HG02798 (cell line): ENCODE measurements at regions not wholly inside any gene's neighbourhood (a gene's known extent, or its start where the extent isn't known, plus 50 kb on each side); places are given as distances from the start of the nearest gene placed in this dataset.
"Not testable (repeated sequence)": the region's sequence is repeated elsewhere in the genome, so short reads cannot be mapped to it uniquely, and the experiment has no call there.

Experiments used
- ATAC-seq: cut with Tn5 transposase; IDR thresholded peaks from one replicate; pipeline ENCODE4 v1.9.1; 2021; ENCODE audit warnings: mild to moderate bottlenecking; ENCODE audit not compliant: unreplicated experiment, poor library complexity

- no peak for ATAC-seq
Measured at GRCh38 chr2:44083054-44083453, 85.6 kb upstream of the PPM1B start.

- ATAC-seq, result no peak
Measured at GRCh38 chr2:44084850-44085249, 83.8 kb upstream of the PPM1B start.

GRCh38 chr2:44086629-44087028 lies 82.0 kb upstream of the PPM1B start:
- ATAC-seq, result no peak

GRCh38 chr2:44087036-44087713 lies 81.5 kb upstream of the PPM1B start:
- ATAC-seq, result peak; percentile 86

GRCh38 chr2:44087714-44088092 lies 81.0 kb upstream of the PPM1B start:
- ATAC-seq, result no peak

DNA sequence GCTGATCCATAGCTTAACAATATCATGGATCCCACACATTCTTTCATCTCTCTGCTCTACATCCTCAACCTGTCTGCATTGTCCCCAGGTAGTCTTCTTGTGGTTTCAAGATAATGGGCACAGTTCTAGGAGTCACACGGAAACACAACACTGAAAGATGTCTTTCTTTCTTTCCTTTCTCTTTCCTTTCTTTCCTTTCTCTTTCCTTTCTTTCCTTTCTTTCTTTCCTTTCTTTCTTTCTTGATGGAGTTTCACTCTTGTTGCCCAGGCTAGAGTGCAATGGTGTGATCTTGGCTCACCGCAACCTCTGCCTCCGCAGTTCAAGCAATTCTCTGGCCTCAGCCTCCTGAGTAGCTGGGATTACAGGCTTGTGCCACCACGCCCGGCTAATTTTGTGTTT lies 76.2 kb upstream of the PPM1B start:
- not testable (repeated sequence) for ATAC-seq

DNA sequence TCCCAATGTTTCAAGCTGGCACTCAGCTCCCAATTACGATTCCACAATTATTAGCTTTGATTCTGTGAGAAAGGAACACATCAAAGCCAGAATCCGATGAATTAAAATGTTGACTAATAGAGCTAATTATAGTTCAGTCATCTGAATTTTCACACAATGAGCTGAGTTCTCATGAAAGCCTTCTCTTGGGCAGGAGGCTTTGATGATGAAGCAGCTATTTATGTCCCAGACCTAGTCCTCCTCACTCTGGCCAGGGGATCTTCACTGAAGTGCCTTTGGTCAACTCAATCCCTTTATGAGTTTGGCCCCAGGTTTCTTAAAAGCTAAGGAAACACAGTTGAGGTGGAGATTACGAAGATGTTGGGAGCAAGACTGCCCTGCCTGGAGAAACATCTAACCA lies 74.7 kb upstream of the PPM1B start:
- no peak for ATAC-seq

DNA sequence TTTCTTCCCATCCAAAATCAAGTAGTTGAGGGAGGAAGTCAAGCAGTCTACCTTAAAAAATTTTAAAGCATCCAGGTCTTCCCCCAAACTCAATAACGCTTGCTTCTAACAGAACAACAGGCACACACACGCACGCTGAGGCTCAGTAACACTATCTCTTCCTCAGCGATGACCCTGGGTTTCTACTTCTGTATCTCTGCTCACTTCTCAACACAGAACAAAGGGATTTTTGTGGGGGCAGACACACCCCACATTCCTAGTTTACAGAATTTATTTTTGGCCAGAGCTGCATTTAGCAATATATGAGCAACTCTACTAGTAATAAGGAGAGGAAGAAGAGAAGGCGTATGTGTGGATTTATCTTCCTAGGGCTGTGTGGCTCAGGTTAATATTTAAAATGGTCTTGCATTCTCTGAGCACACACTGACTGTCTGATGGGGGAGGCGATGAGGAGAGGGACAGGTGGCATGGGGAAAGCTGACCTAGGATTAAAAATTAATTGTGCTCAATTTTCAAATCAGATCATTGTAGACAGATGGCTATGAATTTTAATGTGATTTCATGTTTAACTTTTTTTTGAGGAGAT lies 71.3 kb upstream of the PPM1B start:
- ATAC-seq, result no peak

DNA sequence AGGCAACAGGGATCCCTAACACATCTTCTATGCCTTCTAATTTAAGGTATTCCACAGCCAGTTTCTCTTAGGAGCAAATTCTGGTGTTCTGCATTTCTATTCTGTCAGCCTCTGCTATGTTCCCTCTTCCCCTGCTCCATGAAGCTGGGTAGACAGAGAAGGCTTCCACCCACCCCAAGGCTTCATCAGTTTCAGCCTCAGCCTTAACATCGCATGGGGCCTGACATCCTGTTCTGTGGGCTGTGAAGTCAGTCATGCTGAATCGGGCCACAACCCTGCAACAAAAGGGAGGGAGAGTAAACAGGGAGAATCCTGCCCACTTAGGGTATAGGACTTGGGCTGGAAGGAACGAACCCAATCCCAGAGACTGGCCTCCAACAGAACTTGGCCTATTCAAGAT lies 70.6 kb upstream of the PPM1B start:
- ATAC-seq, result no peak

DNA sequence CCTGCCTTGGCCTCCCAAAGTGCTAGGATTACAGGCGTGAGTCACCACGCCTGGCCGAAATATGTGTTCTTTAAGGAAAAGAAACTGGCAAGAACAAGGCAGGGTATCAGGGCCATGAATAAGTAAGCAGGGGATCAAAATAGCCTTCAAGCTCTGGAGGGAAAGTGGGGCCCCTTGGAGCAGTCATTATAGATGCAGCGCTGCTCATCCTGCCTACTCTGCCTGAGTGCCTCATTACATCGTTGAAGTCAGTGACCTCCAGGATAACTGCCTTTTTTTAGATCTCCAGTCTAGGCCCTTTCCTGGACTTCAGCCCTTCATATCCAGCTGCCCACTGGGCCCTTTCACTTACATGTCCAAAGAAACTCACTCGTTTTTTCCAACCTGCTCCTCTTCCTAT lies 69.8 kb upstream of the PPM1B start:
- ATAC-seq, result no peak

- ATAC-seq, result no peak
Measured at GRCh38 chr2:44100351-44100750, 68.3 kb upstream of the PPM1B start.

GRCh38 chr2:44101246-44101645 lies 67.4 kb upstream of the PPM1B start:
- no peak for ATAC-seq

GRCh38 chr2:44102790-44103562 lies 65.7 kb upstream of the PPM1B start:
- no peak for ATAC-seq

GRCh38 chr2:44103639-44104038 lies 65.0 kb upstream of the PPM1B start:
- ATAC-seq, result no peak

DNA sequence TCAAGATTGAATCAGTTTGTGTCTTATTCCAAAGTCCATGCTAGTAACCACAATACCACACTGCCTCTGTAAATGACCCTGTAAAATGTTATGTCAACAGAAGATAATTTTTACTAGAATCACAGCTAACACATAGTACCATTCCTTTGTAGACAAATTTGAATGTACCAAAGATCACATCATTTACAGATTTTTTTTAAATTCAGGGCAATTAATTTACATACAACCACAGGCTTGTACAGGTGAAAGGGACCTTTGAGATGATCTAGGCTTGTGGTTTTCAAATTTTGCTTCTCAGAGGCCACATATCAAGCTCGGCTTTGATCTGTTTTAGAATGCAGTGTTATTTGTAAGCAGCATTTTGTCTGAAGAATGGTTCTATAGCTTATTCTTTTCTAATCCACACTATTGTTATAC lies 63.8 kb upstream of the PPM1B start:
- ATAC-seq, result no peak

- ATAC-seq, result not testable (repeated sequence)
Measured at GRCh38 chr2:44106509-44106908, 62.2 kb upstream of the PPM1B start.

DNA sequence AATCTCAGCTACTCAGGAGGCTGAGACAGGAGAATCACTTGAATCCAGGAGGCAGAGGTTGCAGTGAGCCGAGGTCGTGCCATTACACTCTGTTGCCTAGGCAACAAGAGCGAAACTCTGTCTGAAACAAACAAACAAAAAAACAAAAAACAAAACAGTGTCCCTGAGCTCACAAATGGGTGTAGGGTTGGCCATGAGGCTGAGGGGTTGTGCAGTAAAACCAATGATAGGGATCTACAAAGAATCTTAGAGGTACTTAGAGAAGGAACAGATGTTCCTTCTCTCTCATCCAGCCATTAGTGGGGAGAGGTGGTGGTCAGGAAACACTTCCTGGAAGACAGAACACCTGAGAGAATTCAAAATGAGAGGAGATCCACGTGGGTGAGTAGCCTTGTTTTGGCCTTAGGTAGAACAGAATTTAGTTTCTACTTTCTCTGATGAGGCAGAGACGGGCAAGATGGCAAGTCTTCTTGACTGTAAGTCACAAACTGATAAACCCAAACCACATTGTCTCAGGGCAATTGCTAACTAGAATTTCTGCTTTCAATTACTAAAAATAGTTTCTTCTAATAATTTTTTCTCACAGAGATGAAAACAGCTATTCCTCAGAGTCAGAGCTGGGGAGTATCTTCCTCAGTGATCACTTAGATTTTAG lies 61.5 kb upstream of the PPM1B start:
- peak; percentile 75 for ATAC-seq

GRCh38 chr2:44107974-44108373 lies 60.7 kb upstream of the PPM1B start:
- ATAC-seq, result no peak

DNA sequence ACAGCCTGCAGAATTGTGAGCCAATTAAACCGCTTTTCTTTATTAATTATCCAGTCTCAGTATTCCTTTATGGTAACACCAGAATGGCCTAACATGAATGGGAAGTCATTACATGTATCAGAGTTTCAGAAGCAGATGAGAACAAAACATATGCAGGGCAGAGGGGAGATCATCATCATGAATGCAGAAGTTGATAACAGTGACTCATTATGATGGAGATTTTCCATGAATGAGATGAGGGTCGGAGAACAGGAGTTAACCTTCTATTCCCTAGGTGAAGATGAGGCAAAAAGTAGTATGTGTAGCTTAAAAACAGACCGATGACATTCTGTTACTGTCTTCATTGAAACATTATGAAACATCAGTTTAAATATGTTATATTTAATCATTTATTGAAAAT lies 59.5 kb upstream of the PPM1B start:
- ATAC-seq, result no peak

GRCh38 chr2:44110444-44110843 lies 58.2 kb upstream of the PPM1B start:
- ATAC-seq, result no peak

- no peak for ATAC-seq
Measured at GRCh38 chr2:44112096-44112495, 56.6 kb upstream of the PPM1B start.
